Neural progenitor cell (in vitro differentiated cells): ENCODE measurements at regions not wholly inside any gene's neighbourhood (a gene's known extent, or its start where the extent isn't known, plus 50 kb on each side); places are given as distances from the start of the nearest gene placed in this dataset.

Experiments used
- DNase-seq: peaks from one replicate; pipeline ENCODE4 v3.0.0-alpha.2; 2016; ENCODE audit warnings: low spot score
- H2AFZ ChIP-seq: fragments of 200-600 bp; sonication (generic); replicated peaks from 2 replicates; pipeline ENCODE4 v1.6.1; 2016; ENCODE audit warnings: antibody characterized with exemption
- H3F3A ChIP-seq: fragments of 200-600 bp; sonication (generic); 2 replicates; pipeline ENCODE4 v1.6.1; 2016; ENCODE audit warnings: antibody characterized with exemption, low read depth
- H3K27ac ChIP-seq: fragments of 200-600 bp; sonication (generic); 2 replicates; pipeline ENCODE4 v1.5.1; 2016; ENCODE audit warnings: mild to moderate bottlenecking
- H3K27me3 ChIP-seq: fragments of 200-600 bp; sonication (generic); 2 replicates; pipeline ENCODE4 v1.6.1; 2016; ENCODE audit warnings: mild to moderate bottlenecking, moderate library complexity
- H3K36me3 ChIP-seq: fragments of 200-600 bp; sonication (generic); 2 replicates; pipeline ENCODE4 v1.5.1; 2016
- H3K4me1 ChIP-seq: fragments of 200-600 bp; sonication (generic); 2 replicates; pipeline ENCODE4 v1.6.1; 2016; ENCODE audit warnings: mixed run types
- H3K4me2 ChIP-seq: fragments of 200-600 bp; sonication (generic); 2 replicates; pipeline ENCODE4 v1.6.1; 2016
- H3K4me3 ChIP-seq: fragments of 200-600 bp; sonication (generic); 2 replicates; pipeline ENCODE4 v1.5.1; 2016
- H3K79me2 ChIP-seq: fragments of 200-600 bp; sonication (generic); 2 replicates; pipeline ENCODE4 v1.6.1; 2016; ENCODE audit warnings: low read depth
- H3K9ac ChIP-seq: fragments of 200-600 bp; sonication (generic); 2 replicates; pipeline ENCODE4 v1.6.1; 2016
- H3K9me3 ChIP-seq: fragments of 200-600 bp; sonication (generic); 2 replicates; pipeline ENCODE4 v1.5.1; 2016; ENCODE audit warnings: low read depth
- H4K20me1 ChIP-seq: fragments of 200-600 bp; sonication (generic); 2 replicates; pipeline ENCODE4 v1.6.1; 2016; ENCODE audit warnings: low read depth
- H3K27ac Mint-ChIP-seq: 3 replicates; pipeline ENCODE4 v1.8.0; 2021; ENCODE audit warnings: mixed read lengths
- H3K27me3 Mint-ChIP-seq: 2 replicates; pipeline ENCODE4 v1.8.0; 2022; ENCODE audit warnings: low read depth, mild to moderate bottlenecking, inconsistent platforms, moderate library complexity, mixed read lengths; ENCODE audit not compliant: insufficient read depth
- H3K36me3 Mint-ChIP-seq: 3 replicates; pipeline ENCODE4 v1.8.0; 2021; ENCODE audit warnings: mixed read lengths
- H3K4me1 Mint-ChIP-seq: 3 replicates; pipeline ENCODE4 v1.8.0; 2021; ENCODE audit warnings: mixed read lengths
- H3K4me3 Mint-ChIP-seq: 3 replicates; pipeline ENCODE4 v1.8.0; 2021; ENCODE audit warnings: mild to moderate bottlenecking, moderate library complexity, mixed read lengths
- H3K9me3 Mint-ChIP-seq: 3 replicates; pipeline ENCODE4 v1.8.0; 2020; ENCODE audit warnings: mixed read lengths
- CTCF ChIP-seq: fragments of 200-600 bp; sonication (generic); IDR thresholded peaks from 2 replicates; pipeline ENCODE4 v1.5.1; 2017; ENCODE audit warnings: antibody characterized with exemption, mild to moderate bottlenecking
- EZH2 ChIP-seq: fragments of 200-600 bp; sonication (generic); IDR thresholded peaks from 2 replicates; pipeline ENCODE4 v1.6.1; 2017; ENCODE audit warnings: antibody characterized with exemption, mild to moderate bottlenecking, moderate library complexity
- EZH2phosphoT487 ChIP-seq: fragments of 200-600 bp; sonication (generic); IDR thresholded peaks from 2 replicates; pipeline ENCODE4 v1.6.1; 2017; ENCODE audit warnings: antibody characterized with exemption

GRCh38 chr5:96250782-96251181 is 182.3 kb downstream of the PCSK1 start:
- H3K4me3 Mint-ChIP-seq, result no peak overlapping the region

GRCh38 chr5:96248131-96248530 is 184.9 kb downstream of the PCSK1 start:
- H3K36me3 ChIP-seq, result no peaks in the 10 kb centered on the region
- no peak overlapping the region for H3K4me3 ChIP-seq
- H3K9ac ChIP-seq, result no peak overlapping the region
- no peak for DNase-seq
- Mint-ChIP-seq H3K27me3 (peaks cover 4% of the 10 kb centered on the region), H3K9me3 (peaks cover 8% of the 10 kb centered on the region), H3K4me1 (peaks cover 24% of the 10 kb centered on the region), H3K36me3 (no peaks in the 10 kb centered on the region), H3K27ac (peak overlapping the region; percentile 95), H3K4me3 (no peak overlapping the region)
- H3K4me1 ChIP-seq, result peaks cover 5% of the 10 kb centered on the region
- peak overlapping the region; percentile 74 for H2AFZ ChIP-seq
- TF ChIP-seq EZH2phosphoT487 (no peak), CTCF (no peak), EZH2 (no peak)
- no peaks in the 10 kb centered on the region for H3K79me2 ChIP-seq
- H3K27me3 ChIP-seq, result no peaks in the 10 kb centered on the region
- no peaks in the 10 kb centered on the region for H3F3A ChIP-seq
- H3K27ac ChIP-seq, result no peak overlapping the region
- H3K9me3 ChIP-seq, result no peaks in the 10 kb centered on the region
- no peaks in the 10 kb centered on the region for H4K20me1 ChIP-seq
- no peak overlapping the region for H3K4me2 ChIP-seq

More at GRCh38 chr5:96250782-96251181, 182.3 kb downstream of the PCSK1 start:
- no peaks in the 10 kb centered on the region for H3K79me2 ChIP-seq
- no peak overlapping the region for H3K9ac ChIP-seq
- H3F3A ChIP-seq, result no peaks in the 10 kb centered on the region
- no peaks in the 10 kb centered on the region for H4K20me1 ChIP-seq
- peaks cover 5% of the 10 kb centered on the region for H3K4me1 ChIP-seq
- H3K36me3 ChIP-seq, result no peaks in the 10 kb centered on the region
- peaks cover 5% of the 10 kb centered on the region for H3K9me3 Mint-ChIP-seq
- no peak for DNase-seq
- H3K27me3 ChIP-seq, result no peaks in the 10 kb centered on the region
- H3K9me3 ChIP-seq, result no peaks in the 10 kb centered on the region
- TF ChIP-seq CTCF, result no peak
- no peak for TF ChIP-seq EZH2
- TF ChIP-seq EZH2phosphoT487, result no peak
- H3K27me3 Mint-ChIP-seq, result peaks cover 2% of the 10 kb centered on the region
- peaks cover 22% of the 10 kb centered on the region for H3K4me1 Mint-ChIP-seq
- H3K4me2 ChIP-seq, result no peak overlapping the region
- no peaks in the 10 kb centered on the region for H3K36me3 Mint-ChIP-seq
- H3K27ac Mint-ChIP-seq, result no peak overlapping the region
- no peak overlapping the region for H2AFZ ChIP-seq
- no peak overlapping the region for H3K27ac ChIP-seq
- H3K4me3 ChIP-seq, result no peak overlapping the region

GRCh38 chr5:96247708-96248107 is 185.3 kb downstream of the PCSK1 start:
- no peak for DNase-seq
- TF ChIP-seq EZH2 (no peak), CTCF (no peak), EZH2phosphoT487 (no peak)
- H3K27me3 ChIP-seq, result no peaks in the 10 kb centered on the region
- no peak overlapping the region for H3K27ac ChIP-seq
- no peak overlapping the region for H3K4me3 Mint-ChIP-seq
- peaks cover 4% of the 10 kb centered on the region for H3K27me3 Mint-ChIP-seq
- H4K20me1 ChIP-seq, result no peaks in the 10 kb centered on the region
- no peak overlapping the region for H3K4me2 ChIP-seq
- no peaks in the 10 kb centered on the region for H3F3A ChIP-seq
- peak overlapping the region; percentile 96 for H3K27ac Mint-ChIP-seq
- H3K36me3 ChIP-seq, result no peaks in the 10 kb centered on the region
- no peaks in the 10 kb centered on the region for H3K79me2 ChIP-seq
- H3K4me1 Mint-ChIP-seq, result peaks cover 24% of the 10 kb centered on the region
- no peak overlapping the region for H3K9ac ChIP-seq
- peak overlapping the region; percentile 74 for H2AFZ ChIP-seq
- H3K4me1 ChIP-seq, result peaks cover 5% of the 10 kb centered on the region
- no peak overlapping the region for H3K4me3 ChIP-seq
- no peaks in the 10 kb centered on the region for H3K36me3 Mint-ChIP-seq
- H3K9me3 Mint-ChIP-seq, result peaks cover 9% of the 10 kb centered on the region
- no peaks in the 10 kb centered on the region for H3K9me3 ChIP-seq
